GM19043 (cell line): ENCODE measurements at regions not wholly inside any gene's neighbourhood (a gene's known extent, or its start where the extent isn't known, plus 50 kb on each side); places are given as distances from the start of the nearest gene placed in this dataset.
"Not testable (repeated sequence)": the region's sequence is repeated elsewhere in the genome, so short reads cannot be mapped to it uniquely, and the experiment has no call there.

ENCODE experiments used
- ATAC-seq: cut with Tn5 transposase; IDR thresholded peaks from one replicate; pipeline ENCODE4 v1.9.1; 2021; ENCODE audit warnings: low read depth; ENCODE audit not compliant: unreplicated experiment

DNA sequence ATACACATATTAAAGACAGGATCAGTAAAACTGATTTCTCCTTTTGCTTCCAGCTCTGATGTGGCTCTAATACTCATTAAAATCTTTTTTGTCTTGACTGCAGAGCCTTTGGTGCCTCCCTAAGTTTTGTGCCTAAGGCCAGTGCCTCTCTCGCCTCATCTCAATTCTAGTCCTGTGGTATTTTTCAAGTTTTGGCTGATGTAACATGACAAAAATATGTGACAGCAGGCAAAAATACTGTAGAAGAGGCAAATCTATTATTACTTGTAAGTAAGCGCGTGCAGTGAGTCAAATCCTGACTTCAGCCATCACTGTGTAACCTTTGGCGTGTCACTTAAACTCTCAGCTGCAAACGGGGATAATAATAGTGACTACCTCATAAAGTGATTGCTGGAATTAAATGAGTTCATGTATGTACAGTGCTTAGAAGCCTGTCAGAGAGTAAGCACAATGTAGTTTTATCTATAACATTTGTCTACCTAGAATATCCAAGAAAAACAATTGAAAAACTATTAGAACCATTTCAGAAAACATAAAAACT, 74.0 kb downstream of the MAB21L3 start:
- no peak for ATAC-seq

GRCh38 chr1:116189481-116189880, 78.3 kb downstream of the MAB21L3 start:
- ATAC-seq: no peak

GRCh38 chr1:116191294-116191693, 80.1 kb downstream of the MAB21L3 start:
- no peak for ATAC-seq

DNA sequence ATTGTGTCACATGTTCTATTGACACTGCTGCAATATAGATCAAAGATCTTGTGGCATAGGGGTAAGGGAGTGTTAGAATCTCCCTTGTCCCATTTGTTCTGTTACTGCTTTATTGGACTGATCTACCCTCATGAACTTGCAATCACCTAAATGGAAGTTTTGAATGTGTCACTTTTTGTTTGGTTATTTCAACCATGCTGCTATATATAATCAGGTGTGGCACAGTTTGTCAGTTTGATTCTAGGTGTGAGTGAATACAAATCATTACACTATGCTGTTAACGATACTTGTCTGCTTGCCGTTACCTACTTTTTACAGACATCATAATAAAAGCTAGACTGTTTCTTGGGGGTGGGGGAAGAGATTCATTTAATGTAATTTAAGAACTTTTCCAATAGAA, 82.6 kb downstream of the MAB21L3 start:
- no peak for ATAC-seq

- no peak for ATAC-seq
These were observed 83.4 kb downstream of the MAB21L3 start for GRCh38 chr1:116194568-116194967.

GRCh38 chr1:116195077-116195868, 84.1 kb downstream of the MAB21L3 start:
- no peak for ATAC-seq

GRCh38 chr1:116200343-116200742, 89.1 kb downstream of the MAB21L3 start:
- ATAC-seq: not testable (repeated sequence)

DNA sequence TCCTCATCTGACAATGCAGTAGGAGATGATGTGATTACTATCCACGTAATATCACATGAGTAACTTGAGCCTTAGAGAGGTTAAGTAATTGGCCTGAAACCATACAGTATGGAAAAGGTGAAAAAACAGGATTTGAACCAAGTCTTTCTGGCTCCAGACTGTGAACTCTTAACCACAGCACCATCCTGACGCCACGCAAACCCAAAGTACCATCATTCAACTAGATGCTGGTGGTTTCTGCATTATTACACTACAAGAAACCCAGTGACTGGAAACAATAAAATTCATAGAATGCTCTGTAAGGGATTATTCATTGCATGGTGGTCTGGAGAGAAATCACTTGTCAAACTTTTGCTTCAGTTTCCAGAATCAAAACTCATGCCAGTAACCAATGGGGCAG, 90.7 kb downstream of the MAB21L3 start:
- ATAC-seq: no peak

DNA sequence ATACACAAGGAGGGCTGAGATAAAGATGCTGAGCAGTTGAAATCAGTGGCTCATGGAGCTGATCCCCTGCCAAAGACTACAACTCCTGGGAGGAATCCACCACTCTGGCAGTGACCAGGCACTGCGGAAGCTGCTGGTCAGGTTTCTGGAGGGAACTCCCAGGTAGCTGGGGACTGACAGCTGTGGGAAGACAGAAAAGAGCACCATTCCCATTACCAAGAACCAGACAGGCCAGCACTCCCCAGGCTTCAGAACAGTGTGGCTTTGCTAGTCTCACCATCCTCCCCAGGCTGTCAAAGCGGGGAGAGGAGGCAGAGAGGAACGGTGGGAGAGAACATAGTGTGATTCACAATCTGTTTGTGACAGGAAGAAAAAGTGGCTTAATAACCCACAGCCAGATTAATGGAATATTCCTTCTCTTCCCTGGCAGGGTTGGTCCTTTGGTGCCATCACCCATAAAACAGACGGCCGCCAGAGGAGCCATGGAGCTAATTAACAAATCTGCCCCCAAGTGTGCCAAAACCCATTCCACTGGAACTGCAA, 92.1 kb downstream of the MAB21L3 start:
- ATAC-seq: no peak

DNA sequence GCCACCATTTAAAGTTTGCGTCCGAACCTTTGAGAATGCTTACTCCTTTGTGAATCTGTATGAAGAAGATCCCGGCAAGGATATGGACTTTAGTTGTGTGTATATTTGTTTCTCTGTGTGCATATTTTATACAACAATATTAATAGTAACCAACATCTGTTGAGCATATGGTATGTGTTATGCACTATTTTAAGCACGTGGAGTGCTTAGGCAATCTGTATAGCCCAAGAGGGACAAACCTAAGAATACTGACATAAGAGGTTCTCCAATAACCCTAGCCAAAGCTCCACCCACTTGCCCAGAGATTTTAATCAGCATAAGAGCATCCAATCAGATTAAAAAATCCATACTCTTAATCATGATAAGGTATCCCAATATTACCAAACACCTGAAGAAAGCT, 92.7 kb downstream of the MAB21L3 start:
- ATAC-seq: no peak

DNA sequence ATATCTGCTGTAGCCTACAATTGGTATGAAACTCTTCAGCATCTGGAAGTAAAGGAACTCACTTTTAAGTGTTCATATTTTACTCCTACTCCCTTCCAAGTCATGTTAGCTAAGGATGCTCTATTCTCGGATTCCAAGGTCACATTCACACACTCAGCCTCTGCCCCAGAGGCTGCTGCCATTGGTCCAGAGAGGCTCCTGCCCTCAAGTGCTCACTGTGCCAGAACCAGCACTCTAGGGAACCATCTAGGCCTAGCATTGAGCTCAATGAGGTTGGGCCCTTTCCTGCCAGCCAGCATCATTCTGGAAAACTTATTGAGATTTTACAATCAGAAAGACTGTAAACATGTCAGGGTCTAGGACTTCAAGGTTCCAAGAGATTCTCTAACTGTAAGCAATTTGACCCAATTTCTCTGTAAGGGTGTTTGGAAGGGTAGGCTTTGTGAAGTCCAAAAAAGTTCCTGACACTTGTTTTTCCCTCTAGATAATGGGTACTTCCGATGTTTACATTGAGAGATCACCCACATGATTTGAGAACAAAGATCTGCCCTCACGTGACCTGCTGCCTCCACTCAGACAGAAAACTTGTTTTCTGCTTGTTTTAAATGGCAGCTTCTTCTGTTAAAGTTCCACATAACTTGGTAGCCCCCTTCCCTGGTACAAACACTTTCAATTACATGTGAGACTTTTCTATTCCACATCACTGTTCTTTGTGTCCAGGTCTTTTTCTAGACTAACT, 94.9 kb downstream of the MAB21L3 start:
- ATAC-seq: no peak

DNA sequence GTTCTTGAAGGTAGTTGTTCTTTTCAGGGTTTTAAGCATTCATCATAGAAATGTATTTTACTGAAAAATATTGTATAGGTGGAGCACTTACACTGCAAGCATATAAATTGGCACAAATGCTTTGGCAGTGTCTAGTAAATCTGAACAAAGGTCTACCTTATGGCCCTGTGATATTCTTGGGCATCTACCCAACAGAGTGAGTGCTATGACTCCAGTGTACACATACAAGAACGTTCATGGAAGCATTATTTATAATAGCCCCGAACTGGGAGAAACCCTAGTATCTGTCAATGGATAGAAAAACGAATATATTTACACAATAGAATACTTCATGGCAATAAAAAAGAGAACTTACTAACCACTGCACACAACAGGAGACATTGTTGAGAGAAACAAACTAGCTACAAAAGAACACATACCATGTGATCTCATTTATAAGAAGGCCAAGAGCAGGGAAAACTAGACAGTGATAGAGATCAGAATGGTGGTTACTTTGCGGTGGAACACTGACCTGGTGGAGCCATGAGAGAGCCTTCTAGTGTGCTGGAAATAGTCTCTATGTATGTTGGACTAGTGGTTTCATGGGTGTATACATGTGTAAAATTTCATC, 96.0 kb downstream of the MAB21L3 start:
- ATAC-seq: no peak

GRCh38 chr1:116208136-116208535, 96.9 kb downstream of the MAB21L3 start:
- no peak for ATAC-seq

GRCh38 chr1:116211294-116211693, 100.1 kb downstream of the MAB21L3 start:
- no peak for ATAC-seq

DNA sequence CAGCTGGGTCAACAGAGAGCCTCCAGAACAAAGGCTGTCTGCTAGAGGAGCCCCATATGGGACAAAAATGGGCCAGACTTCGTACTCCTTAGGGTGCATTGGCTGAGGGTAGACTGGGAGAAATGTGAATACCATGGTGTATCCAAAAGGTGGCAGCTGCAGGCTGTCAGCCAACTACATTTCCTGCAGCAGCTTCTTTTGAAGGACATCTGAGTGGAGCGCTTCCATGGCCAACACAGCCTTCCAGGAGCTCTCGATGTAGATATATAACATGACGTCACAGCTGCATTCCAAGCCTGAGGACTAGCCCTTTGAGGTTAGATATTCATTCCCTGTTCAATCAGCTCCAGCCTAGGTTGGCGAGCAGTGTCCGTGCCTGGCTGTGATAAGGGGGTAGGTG, 107.7 kb downstream of the MAB21L3 start:
- ATAC-seq: no peak

DNA sequence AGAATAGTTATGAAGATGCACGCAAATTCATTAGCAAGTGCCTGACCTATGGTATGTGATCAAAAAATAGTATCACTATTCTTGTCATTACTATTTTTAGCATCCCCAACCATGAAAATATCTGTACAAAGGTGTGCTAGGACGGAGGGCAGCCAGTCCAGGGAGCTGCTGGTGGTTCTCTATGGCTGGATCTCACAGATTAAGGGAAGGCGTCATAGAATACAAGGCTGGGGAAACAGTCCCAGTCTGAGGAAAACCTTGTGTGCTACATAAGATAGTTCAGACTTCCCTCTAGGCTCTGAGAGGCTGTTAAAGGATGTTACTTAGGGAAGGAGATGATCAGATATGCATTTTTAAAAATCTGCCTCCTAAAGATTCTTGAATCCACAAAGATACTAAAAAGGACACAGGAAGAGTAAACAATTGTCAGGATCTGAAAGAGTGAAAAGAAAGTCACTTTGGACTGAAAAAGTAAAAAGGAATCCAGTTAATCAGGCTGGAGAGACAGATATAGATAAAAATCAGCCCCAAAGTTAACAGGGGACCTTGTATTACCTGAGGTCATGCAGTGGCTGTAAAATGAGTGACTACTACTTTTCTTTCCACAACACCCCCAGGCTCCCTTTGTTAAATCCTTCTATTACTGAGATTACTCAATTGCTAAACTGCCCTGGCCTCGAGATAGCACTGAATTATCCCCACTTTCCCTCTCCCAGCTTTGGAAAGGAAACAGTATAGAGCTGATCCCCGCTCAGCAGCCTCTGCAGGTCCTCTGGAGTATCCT, 108.6 kb downstream of the MAB21L3 start:
- no peak for ATAC-seq

DNA sequence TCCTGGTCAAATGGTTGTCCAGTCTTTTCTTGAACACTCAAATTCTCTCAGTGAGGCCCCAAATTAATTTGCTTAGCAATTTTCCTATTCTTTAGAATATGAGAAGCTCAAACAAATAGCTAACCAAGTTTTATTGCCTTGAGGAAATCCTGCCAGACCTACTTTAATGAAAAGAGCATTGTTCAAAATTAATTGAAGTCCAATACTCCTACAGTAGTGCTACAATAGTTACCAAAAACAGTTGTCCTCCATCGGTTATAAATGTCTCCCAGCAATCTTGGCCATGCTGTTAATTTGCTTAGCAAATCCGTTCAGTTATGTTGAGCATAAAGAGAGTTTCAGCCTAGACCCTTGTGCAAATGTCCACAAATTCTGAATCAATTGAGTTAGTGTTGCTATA, 112.9 kb downstream of the MAB21L3 start:
- no peak for ATAC-seq

DNA sequence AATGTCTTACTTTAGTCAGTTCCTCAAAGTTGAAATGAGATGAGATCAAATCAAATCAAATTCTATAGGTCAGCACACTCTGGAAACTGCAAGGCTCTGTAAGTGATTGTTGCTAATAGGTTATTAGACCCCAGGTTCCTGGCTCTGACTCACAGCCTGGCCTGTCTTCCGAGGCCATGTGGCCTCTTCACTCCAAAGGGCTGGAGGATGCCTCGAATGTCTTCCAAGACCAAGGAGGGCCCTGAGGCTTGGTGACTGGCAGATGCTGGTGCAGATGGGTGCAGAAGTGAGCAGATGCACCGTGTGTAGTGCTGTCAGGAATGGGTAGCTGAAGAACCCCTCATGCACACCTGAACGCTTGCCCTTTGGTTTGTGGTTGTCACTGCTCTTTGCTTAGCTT, 113.4 kb downstream of the MAB21L3 start:
- ATAC-seq: no peak

- ATAC-seq: no peak
These were observed 114.8 kb downstream of the MAB21L3 start for GRCh38 chr1:116226017-116226416.

DNA sequence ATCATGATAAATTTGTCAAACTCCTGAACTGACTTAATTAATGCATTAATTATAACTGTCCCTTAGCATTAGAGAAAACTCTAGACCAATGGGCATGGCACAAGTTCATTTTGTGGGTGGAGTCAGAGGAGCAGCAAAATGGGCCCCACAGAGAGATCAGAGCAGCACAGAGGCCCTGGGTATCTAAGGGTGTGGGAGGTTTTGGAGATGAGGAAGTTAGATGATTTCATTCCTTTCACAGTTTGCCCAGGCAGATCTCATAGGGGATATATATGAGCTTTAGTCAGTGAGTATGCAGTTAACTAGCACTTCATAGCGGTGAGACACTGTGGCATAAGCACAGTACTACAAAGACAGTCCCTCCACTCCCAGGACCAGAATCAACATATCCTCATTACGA, 117.3 kb downstream of the MAB21L3 start:
- ATAC-seq: no peak
